ENCODE measurements at regions not wholly inside any gene's neighbourhood (a gene's known extent, or its start where the extent isn't known, plus 50 kb on each side); places are given as distances from the start of the nearest gene placed in this dataset.

- Histone ChIP-seq H3K79me2 (ENCODE audit: control insufficient read depth, insufficient read depth, low read length) (no peaks in the 10 kb centered on the region), H2AFZ (ENCODE audit: insufficient read depth, low read depth, low read length, poor library complexity, severe bottlenecking) (no peak overlapping the region), H3K9me3 (ENCODE audit: control extremely low read depth in 1 of 3, control insufficient read depth in 2 of 3, insufficient read depth in 1 of 3, low read length in 2 of 3) (no peaks in the 10 kb centered on the region), H3K4me2 (replicated peaks; ENCODE audit: low read depth, low read length, poor library complexity, severe bottlenecking) (no peak overlapping the region), H3K27me3 (replicated peaks in 1 of 4; ENCODE audit: control extremely low read depth in 1 of 4, control insufficient read depth in 3 of 4, insufficient read depth in 4 of 4, low read length in 3 of 4) (no peaks in the 10 kb centered on the region), H3K4me1 (ENCODE audit: control insufficient read depth in 2 of 2, insufficient read depth in 2 of 2, low read length in 2 of 2) (no peaks in the 10 kb centered on the region), H3K36me3 (replicated peaks in 1 of 2; ENCODE audit: control extremely low read depth in 1 of 2, control insufficient read depth in 1 of 2, extremely low read depth in 1 of 2, insufficient read depth in 2 of 2, low read length in 1 of 2) (no peaks in the 10 kb centered on the region), H3K4me3 (ENCODE audit: control extremely low read depth in 1 of 5, extremely low read depth in 1 of 5, insufficient read depth in 1 of 5, low read depth in 2 of 5, low read length in 4 of 5) (no peak overlapping the region), H4K20me1 (ENCODE audit: control insufficient read depth, insufficient read depth, low read length, poor library complexity, severe bottlenecking) (no peaks in the 10 kb centered on the region), H3K27ac (ENCODE audit: low read length in 2 of 2) (no peak overlapping the region), H3K9ac (ENCODE audit: low read length) (no peak overlapping the region)
- Mint-ChIP-seq H3K4me3 (no peak overlapping the region), H3K9me3 (ENCODE audit: insufficient read depth) (peaks cover 3% of the 10 kb centered on the region), H3K27ac (no peak overlapping the region), H3K27me3 (no peaks in the 10 kb centered on the region), H3K4me1 (no peaks in the 10 kb centered on the region)
- CTCF ChIA-PET: no interaction called here
- ATAC-seq (ENCODE audit: low read depth) (no peak), DNase-seq (no peak)
- WGBS (ENCODE audit: insufficient coverage): no CpG with 5 or more reads among the region's 1 CpG
- intact Hi-C loops (cut with micrococcal nuclease): no loop called here
- TF ChIP-seq EZH2 (IDR thresholded peaks at IDR 0.05; ENCODE audit: borderline replicate concordance, insufficient read depth, low read depth, low read length, poor library complexity, severe bottlenecking): no peak
- TF ChIP-seq, protein P1, sequence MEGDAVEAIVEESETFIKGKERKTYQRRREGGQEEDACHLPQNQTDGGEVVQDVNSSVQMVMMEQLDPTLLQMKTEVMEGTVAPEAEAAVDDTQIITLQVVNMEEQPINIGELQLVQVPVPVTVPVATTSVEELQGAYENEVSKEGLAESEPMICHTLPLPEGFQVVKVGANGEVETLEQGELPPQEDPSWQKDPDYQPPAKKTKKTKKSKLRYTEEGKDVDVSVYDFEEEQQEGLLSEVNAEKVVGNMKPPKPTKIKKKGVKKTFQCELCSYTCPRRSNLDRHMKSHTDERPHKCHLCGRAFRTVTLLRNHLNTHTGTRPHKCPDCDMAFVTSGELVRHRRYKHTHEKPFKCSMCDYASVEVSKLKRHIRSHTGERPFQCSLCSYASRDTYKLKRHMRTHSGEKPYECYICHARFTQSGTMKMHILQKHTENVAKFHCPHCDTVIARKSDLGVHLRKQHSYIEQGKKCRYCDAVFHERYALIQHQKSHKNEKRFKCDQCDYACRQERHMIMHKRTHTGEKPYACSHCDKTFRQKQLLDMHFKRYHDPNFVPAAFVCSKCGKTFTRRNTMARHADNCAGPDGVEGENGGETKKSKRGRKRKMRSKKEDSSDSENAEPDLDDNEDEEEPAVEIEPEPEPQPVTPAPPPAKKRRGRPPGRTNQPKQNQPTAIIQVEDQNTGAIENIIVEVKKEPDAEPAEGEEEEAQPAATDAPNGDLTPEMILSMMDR (IDR thresholded peaks at IDR 0.05): no peak
- POLR2A ChIA-PET: no interaction called here
Observed at GRCh38 chr4:135744928-135745327, 1543.3 kb upstream of the PABPC4L start.

- no peak overlapping the region for H3K4me2 ChIP-seq (replicated peaks; ENCODE audit: low read depth, low read length, poor library complexity, severe bottlenecking)
- no peak for TF ChIP-seq EZH2 (IDR thresholded peaks at IDR 0.05; ENCODE audit: borderline replicate concordance, insufficient read depth, low read depth, low read length, poor library complexity, severe bottlenecking)
- TF ChIP-seq, protein P1 (IDR thresholded peaks at IDR 0.05): no peak
Observed at GRCh38 chr4:135741583-135741982, 1540.0 kb upstream of the PABPC4L start.

More at GRCh38 chr4:135741583-135741982, 1540.0 kb upstream of the PABPC4L start:
- ATAC-seq (ENCODE audit: low read depth) (no peak), DNase-seq (no peak)
- ChIA-PET CTCF (no interaction called here), POLR2A (no interaction called here)
- H3K27ac Mint-ChIP-seq: no peak overlapping the region
- Histone ChIP-seq H3K4me1 (ENCODE audit: control insufficient read depth in 2 of 2, insufficient read depth in 2 of 2, low read length in 2 of 2) (no peaks in the 10 kb centered on the region), H3K9me3 (ENCODE audit: control extremely low read depth in 1 of 3, control insufficient read depth in 2 of 3, insufficient read depth in 1 of 3, low read length in 2 of 3) (no peaks in the 10 kb centered on the region), H3K9ac (ENCODE audit: low read length) (no peak overlapping the region), H4K20me1 (ENCODE audit: control insufficient read depth, insufficient read depth, low read length, poor library complexity, severe bottlenecking) (no peaks in the 10 kb centered on the region), H3K27me3 (replicated peaks in 1 of 4; ENCODE audit: control extremely low read depth in 1 of 4, control insufficient read depth in 3 of 4, insufficient read depth in 4 of 4, low read length in 3 of 4) (no peaks in the 10 kb centered on the region), H2AFZ (ENCODE audit: insufficient read depth, low read depth, low read length, poor library complexity, severe bottlenecking) (no peak overlapping the region), H3K79me2 (ENCODE audit: control insufficient read depth, insufficient read depth, low read length) (no peaks in the 10 kb centered on the region), H3K36me3 (replicated peaks in 1 of 2; ENCODE audit: control extremely low read depth in 1 of 2, control insufficient read depth in 1 of 2, extremely low read depth in 1 of 2, insufficient read depth in 2 of 2, low read length in 1 of 2) (no peaks in the 10 kb centered on the region), H3K27ac (ENCODE audit: low read length in 2 of 2) (no peak overlapping the region), H3K4me3 (ENCODE audit: control extremely low read depth in 1 of 5, extremely low read depth in 1 of 5, insufficient read depth in 1 of 5, low read depth in 2 of 5, low read length in 4 of 5) (no peak overlapping the region)
- WGBS (ENCODE audit: insufficient coverage): no CpG with 5 or more reads among the region's 5 CpGs
- no peak overlapping the region for H3K4me3 Mint-ChIP-seq
- H3K27me3 Mint-ChIP-seq: no peaks in the 10 kb centered on the region
- H3K4me1 Mint-ChIP-seq: no peaks in the 10 kb centered on the region
- intact Hi-C loops (cut with micrococcal nuclease): no loop called here
- H3K9me3 Mint-ChIP-seq (ENCODE audit: insufficient read depth): no peaks in the 10 kb centered on the region
